H1 (cell line): ENCODE measurements at regions not wholly inside any gene's neighbourhood (a gene's known extent, or its start where the extent isn't known, plus 50 kb on each side); places are given as distances from the start of the nearest gene placed in this dataset.

ENCODE experiments used
- CTCF ChIA-PET: fragments of 300-600 bp; sonication (Branson Sonifier 250); formaldehyde crosslinking; loops from one replicate; lab custom pipeline; 2021; ENCODE audit not compliant: partially characterized antibody; lab: Charles Lee
- POLR2A ChIA-PET: fragments of 300-600 bp; sonication (Branson Sonifier 250); formaldehyde crosslinking; loops from one replicate; lab custom pipeline; 2021; ENCODE audit warnings: inconsistent platforms; ENCODE audit not compliant: partially characterized antibody; lab: Charles Lee
- DNase-seq, 2 experiments: peaks; one replicate each; pipeline versions ENCODE4 v3.0.0 to v3.0.0-alpha.2; 2010 to 2022; ENCODE audit warnings: low spot score in 2 of 2, low read depth in 1 of 2, mixed read lengths in 1 of 2
- FAIRE-seq: peaks from 2 replicates; lab custom pipeline; 2011; peaks lifted over from hg19 to GRCh38; lab: Jason Lieb, UNC
- H2AFZ ChIP-seq: 2 replicates; pipeline ENCODE4 v1.8.1; 2012; ENCODE audit warnings: low read length, inconsistent platforms
- H2AK5ac ChIP-seq: 2 replicates; pipeline ENCODE4 v1.6.1; 2013; ENCODE audit warnings: low read depth, low read length
- H2BK120ac ChIP-seq: replicated peaks from 2 replicates; pipeline ENCODE3; 2013; ENCODE audit warnings: low read depth, low read length, inconsistent platforms
- H2BK12ac ChIP-seq: 2 replicates; pipeline ENCODE4 v1.6.1; 2013; ENCODE audit warnings: low read depth, low read length
- H2BK15ac ChIP-seq: 2 replicates; pipeline ENCODE4 v1.6.1; 2013; ENCODE audit warnings: low read length
- H2BK20ac ChIP-seq: 2 replicates; pipeline ENCODE4 v1.6.1; 2013; ENCODE audit warnings: low read length
- H2BK5ac ChIP-seq: 2 replicates; pipeline ENCODE4 v1.6.1; 2013; ENCODE audit warnings: low read depth, low read length
- H3K14ac ChIP-seq: 2 replicates; pipeline ENCODE4 v1.6.1; 2013; ENCODE audit warnings: inconsistent platforms; ENCODE audit not compliant: insufficient read length
- H3K18ac ChIP-seq: 2 replicates; pipeline ENCODE4 v1.6.1; 2013; ENCODE audit warnings: low read length; ENCODE audit errors: extremely low read depth
- H3K23ac ChIP-seq: 2 replicates; pipeline ENCODE4 v1.6.1; 2013; ENCODE audit warnings: inconsistent platforms; ENCODE audit not compliant: insufficient read length
- H3K23me2 ChIP-seq: 2 replicates; pipeline ENCODE4 v1.6.1; 2013; ENCODE audit warnings: low read depth, low read length
- H3K27ac ChIP-seq: 2 replicates; pipeline ENCODE4 v1.6.1; 2011; ENCODE audit warnings: low read depth, low read length, inconsistent platforms
- H3K27me3 ChIP-seq, 4 experiments: replicated peaks in 1 of 4; 1 replicate in 1 of 4; 2 replicates in 3 of 4; pipeline versions ENCODE4 v1.6.1 to v1.8.1; 2011 to 2013; ENCODE audit warnings: low read length in 3 of 4, mild to moderate bottlenecking in 3 of 4, inconsistent platforms in 2 of 4, mixed read lengths in 2 of 4, moderate library complexity in 1 of 4; ENCODE audit not compliant: control insufficient read depth in 3 of 4, insufficient read depth in 3 of 4; ENCODE audit errors: extremely low read depth in 1 of 4
- H3K36me3 ChIP-seq, 4 experiments: 2 replicates each; pipeline versions ENCODE4 v1.6.1 to v1.8.1; 2011 to 2013; ENCODE audit warnings: mild to moderate bottlenecking in 4 of 4, low read length in 3 of 4, moderate library complexity in 2 of 4, control low read depth in 1 of 4, inconsistent platforms in 1 of 4; ENCODE audit not compliant: insufficient read depth in 4 of 4, control insufficient read depth in 2 of 4
- H3K4ac ChIP-seq: replicated peaks from 2 replicates; pipeline ENCODE3; 2013; ENCODE audit warnings: low read length, low read depth, mixed read lengths, inconsistent platforms; ENCODE audit not compliant: insufficient read length
- H3K4me1 ChIP-seq, 4 experiments: replicated peaks in 1 of 4; 1 replicate in 1 of 4; 2 replicates in 3 of 4; pipeline versions ENCODE4 v1.6.1 to v1.8.1; 2011 to 2013; ENCODE audit warnings: low read length in 3 of 4, inconsistent platforms in 2 of 4, mixed read lengths in 1 of 4; ENCODE audit not compliant: insufficient read depth in 4 of 4, control insufficient read depth in 3 of 4
- H3K4me2 ChIP-seq, 2 experiments: 2 replicates each; pipeline versions ENCODE4 v1.6.1 to v1.8.1; 2011 to 2013; ENCODE audit warnings: low read depth in 2 of 2, low read length in 2 of 2, control low read depth in 1 of 2, inconsistent platforms in 1 of 2, mild to moderate bottlenecking in 1 of 2; ENCODE audit not compliant: insufficient read depth in 1 of 2
- H3K4me3 ChIP-seq, 4 experiments: fragments of 200-600, 300-600 bp in 1 of 4; sonication (generic), shearing (Covaris generic), sonication (Bioruptor Twin) in 1 of 4; 2 replicates each; pipeline versions ENCODE4 v1.5.1 to v1.8.1; 2011 to 2016; ENCODE audit warnings: low read length in 4 of 4, low read depth in 3 of 4, control low read depth in 2 of 4, inconsistent platforms in 2 of 4, mild to moderate bottlenecking in 2 of 4, mixed read lengths in 1 of 4, moderate library complexity in 1 of 4; ENCODE audit not compliant: insufficient read depth in 2 of 4; ENCODE audit errors: extremely low read depth in 1 of 4
- H3K56ac ChIP-seq: replicated peaks from 2 replicates; pipeline ENCODE3; 2013; ENCODE audit warnings: low read depth, mild to moderate bottlenecking, mixed read lengths, low read length, inconsistent platforms; ENCODE audit not compliant: insufficient read length
- H3K79me1 ChIP-seq: 2 replicates; pipeline ENCODE4 v1.6.1; 2013; ENCODE audit warnings: low read depth, low read length, control low read depth
- H3K79me2 ChIP-seq, 2 experiments: 2 replicates each; pipeline versions ENCODE4 v1.6.1 to v1.8.1; 2012 to 2013; ENCODE audit warnings: low read length in 2 of 2, mild to moderate bottlenecking in 2 of 2, inconsistent platforms in 1 of 2; ENCODE audit not compliant: insufficient read depth in 2 of 2, control insufficient read depth in 1 of 2
- H3K9ac ChIP-seq, 4 experiments: replicated peaks in 1 of 4; 1 replicate in 1 of 4; 2 replicates in 3 of 4; pipeline versions ENCODE4 v1.6.1 to v1.8.1; 2011 to 2013; ENCODE audit warnings: low read depth in 3 of 4, low read length in 3 of 4, control low read depth in 2 of 4, mild to moderate bottlenecking in 2 of 4, moderate library complexity in 2 of 4, inconsistent platforms in 1 of 4; ENCODE audit errors: extremely low read depth in 1 of 4
- H3K9me3 ChIP-seq, 2 experiments: 2 replicates each; pipeline versions ENCODE4 v1.6.1 to v1.8.1; 2012 to 2013; ENCODE audit warnings: mild to moderate bottlenecking in 2 of 2, moderate library complexity in 2 of 2, control low read depth in 1 of 2, inconsistent platforms in 1 of 2, low read depth in 1 of 2, low read length in 1 of 2, mixed read lengths in 1 of 2; ENCODE audit not compliant: insufficient read depth in 2 of 2
- H4K20me1 ChIP-seq, 2 experiments: replicated peaks in 1 of 2; 2 replicates each; pipeline versions ENCODE3 to v1.8.1; 2011 to 2013; ENCODE audit warnings: inconsistent platforms in 2 of 2, low read length in 2 of 2, mild to moderate bottlenecking in 1 of 2; ENCODE audit not compliant: insufficient read depth in 2 of 2, control insufficient read depth in 1 of 2
- H4K5ac ChIP-seq: 2 replicates; pipeline ENCODE4 v1.6.1; 2013; ENCODE audit warnings: low read length, low read depth, mixed read lengths, inconsistent platforms; ENCODE audit not compliant: insufficient read length
- H4K8ac ChIP-seq: 2 replicates; pipeline ENCODE4 v1.8.0; 2013; ENCODE audit warnings: mild to moderate bottlenecking, moderate library complexity, low read length, inconsistent platforms; ENCODE audit not compliant: insufficient read depth; ENCODE audit errors: extremely low read depth
- H4K91ac ChIP-seq: replicated peaks from 2 replicates; pipeline ENCODE3; 2013; ENCODE audit warnings: low read length, mixed read lengths, inconsistent platforms; ENCODE audit not compliant: insufficient read length
- CBX5 ChIP-seq: fragments of 300-800, 300-1000 bp; sonication (generic); IDR thresholded peaks from 2 replicates; pipeline ENCODE4 v1.7.1; 2016; ENCODE audit warnings: antibody characterized with exemption, low read length, low read depth
- CHD1 ChIP-seq: IDR thresholded peaks from 2 replicates; pipeline ENCODE4 v1.6.1; 2012; ENCODE audit warnings: low read depth, low read length, improper control_type of control experiment
- CTBP2 ChIP-seq: IDR thresholded peaks from 2 replicates; pipeline ENCODE4 v1.7.0; 2011; ENCODE audit warnings: borderline replicate concordance, mild to moderate bottlenecking, moderate library complexity, mixed read lengths, low read length; ENCODE audit not compliant: insufficient read depth, insufficient read length
- HDAC2 ChIP-seq, 2 experiments: fragments of 300-600 bp in 1 of 2; sonication (generic) in 1 of 2; IDR thresholded peaks; 2 replicates each; pipeline ENCODE4 v1.6.1; 2011 to 2012; ENCODE audit warnings: low read depth in 2 of 2, low read length in 2 of 2, mild to moderate bottlenecking in 2 of 2, moderate library complexity in 2 of 2, borderline replicate concordance in 1 of 2, inconsistent platforms in 1 of 2
- JUND ChIP-seq: IDR thresholded peaks from 2 replicates; pipeline ENCODE4 v1.6.1; 2011; ENCODE audit warnings: mild to moderate bottlenecking, improper control_type of control experiment, low read length
- KDM1A ChIP-seq: fragments of 200-600, 300-600 bp; sonication (generic); IDR thresholded peaks from 2 replicates; pipeline ENCODE4 v1.7.1; 2016; ENCODE audit warnings: mild to moderate bottlenecking, low read length, borderline replicate concordance
- PHF8 ChIP-seq: fragments of 200-600 bp; sonication (generic); conservative IDR thresholded peaks from 2 replicates; pipeline ENCODE4 v1.7.1; 2012; ENCODE audit warnings: low read depth, mild to moderate bottlenecking, inconsistent platforms, low read length, moderate library complexity
- POLR2AphosphoS5 ChIP-seq: IDR thresholded peaks from 2 replicates; pipeline ENCODE4 v1.6.1; 2011; ENCODE audit warnings: low read depth, low read length
- RAD21 ChIP-seq, 2 experiments: IDR thresholded peaks in 1 of 2; conservative IDR thresholded peaks in 1 of 2; 2 replicates each; pipeline ENCODE4 v1.6.1; 2011; ENCODE audit warnings: low read depth in 2 of 2, low read length in 2 of 2, improper control_type of control experiment in 1 of 2, inconsistent platforms in 1 of 2, mild to moderate bottlenecking in 1 of 2, moderate library complexity in 1 of 2
- RFX5 ChIP-seq: IDR thresholded peaks from 2 replicates; pipeline ENCODE4 v1.6.1; 2011; ENCODE audit warnings: low read depth, low read length, improper control_type of control experiment, borderline replicate concordance
- SIRT6 ChIP-seq: IDR thresholded peaks from one replicate; pipeline ENCODE4 v1.7.1; 2012; ENCODE audit warnings: low read length, inconsistent platforms
- TAF1 ChIP-seq: IDR thresholded peaks from 2 replicates; pipeline ENCODE4 v1.6.1; 2011; ENCODE audit warnings: mild to moderate bottlenecking, low read depth, low read length
- WGBS, 2 experiments: shearing (Covaris generic) in 1 of 2; methylation state at CpG; one replicate each; pipeline versions ENCODE4 v1.1.6 to v1.1.7; 2013 to 2015; ENCODE audit warnings: low lambda C conversion rate in 2 of 2, mixed read lengths in 2 of 2, inconsistent platforms in 1 of 2, low coverage in 1 of 2, missing lambda C conversion rate in 1 of 2; ENCODE audit not compliant: insufficient replicate concordance in 2 of 2, insufficient coverage in 1 of 2, insufficient read length in 1 of 2; ENCODE audit errors: extremely low coverage in 1 of 2, missing lambda C conversion rate in 1 of 2; 5-methylcytosine and 5-hydroxymethylcytosine counted together
- TF ChIP-seq, protein P1 (sequence below): IDR thresholded peaks from 2 replicates; pipeline ENCODE4 v1.6.1; 2011; ENCODE audit warnings: low read depth, mild to moderate bottlenecking, low read length; ENCODE audit not compliant: insufficient read depth

DNA sequence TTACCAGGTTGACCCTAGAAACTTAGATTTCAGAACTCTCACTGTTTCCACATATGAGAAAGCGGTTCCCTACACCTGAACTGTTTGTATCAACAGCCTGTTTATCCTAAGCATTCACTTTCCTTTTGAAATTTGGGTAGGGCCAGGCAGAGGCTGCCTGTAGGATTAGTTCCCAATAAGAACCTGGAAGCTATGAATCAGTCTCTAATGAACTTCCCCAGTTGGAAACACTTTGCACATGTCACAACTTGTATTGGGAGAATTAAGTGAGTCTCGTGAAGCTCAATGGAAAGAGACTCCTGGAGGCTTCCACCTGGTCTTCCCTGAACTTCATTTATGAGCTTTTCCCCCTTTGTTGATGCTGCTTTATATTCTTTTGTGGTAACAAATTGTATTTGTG is 486.6 kb upstream of the HS6ST1 start:
- H3K23me2 ChIP-seq, result no peaks in the 10 kb centered on the region; the same call in 1 of the 2 replicates
- no peaks in the 10 kb centered on the region for H3K79me2 ChIP-seq
- POLR2A ChIA-PET, result interaction anchor here (0.6 kb wide), 1 partner anchor 181 kb away, joined by 4 read pairs; no protein-coding TSS in a partner anchor
- H3K4ac ChIP-seq, result no peak overlapping the region
- H4K8ac ChIP-seq, result no peak overlapping the region
- H2AFZ ChIP-seq, result 0 out of 2 replicates have a peak overlapping the region, but pooled peaks have one; percentile 1
- no peak overlapping the region for H3K23ac ChIP-seq
- no peak overlapping the region for H2BK120ac ChIP-seq
- no peak overlapping the region for H2BK15ac ChIP-seq
- no peak overlapping the region for H3K4me2 ChIP-seq
- H4K5ac ChIP-seq, result no peak overlapping the region
- H3K9me3 ChIP-seq, result no peaks in the 10 kb centered on the region
- H3K27me3 ChIP-seq, result no peaks in the 10 kb centered on the region
- H3K56ac ChIP-seq, result no peak overlapping the region
- 84% methylated on average over 2 of the region's 2 CpGs; no CpG with 5 or more reads in 1 of the 2 experiments for WGBS, 2 experiments
- H2BK5ac ChIP-seq, result no peak overlapping the region
- no peaks in the 10 kb centered on the region for H4K20me1 ChIP-seq
- H3K79me1 ChIP-seq, result no peaks in the 10 kb centered on the region
- no peak overlapping the region for H2BK12ac ChIP-seq
- FAIRE-seq, result no peak
- H3K4me3 ChIP-seq, result no peak overlapping the region
- H3K27ac ChIP-seq, result no peak overlapping the region
- H3K14ac ChIP-seq, result no peak overlapping the region
- H3K4me1 ChIP-seq, result peaks cover 0 to 3% (median 0%) of the 10 kb centered on the region in 4 experiments; a peak in 2 of 7 replicates
- H3K9ac ChIP-seq, result no peak overlapping the region
- no peak overlapping the region for H2BK20ac ChIP-seq
- H2AK5ac ChIP-seq, result no peak overlapping the region
- H4K91ac ChIP-seq, result no peak overlapping the region
- no peaks in the 10 kb centered on the region for H3K36me3 ChIP-seq
- CTCF ChIA-PET, result no interaction called here
- no peak for DNase-seq
- no peak overlapping the region for H3K18ac ChIP-seq
- TF ChIP-seq JUND (no peak), CBX5 (no peak), POLR2AphosphoS5 (no peak), SIRT6 (no peak), CHD1 (no peak), TAF1 (no peak), RFX5 (no peak), RAD21 (IDR thresholded peaks at IDR 0.05 in 1 of 2, conservative IDR thresholded peaks at IDR 0.05 in 1 of 2; ENCODE audit: low read depth in 2 of 2, low read length in 2 of 2) (no peak), PHF8 (no peak), HDAC2 (IDR thresholded peaks at IDR 0.05; ENCODE audit: borderline replicate concordance in 1 of 2, low read depth in 2 of 2, low read length in 2 of 2) (no peak), KDM1A (no peak), CTBP2 (no peak)
- TF ChIP-seq, protein P1, sequence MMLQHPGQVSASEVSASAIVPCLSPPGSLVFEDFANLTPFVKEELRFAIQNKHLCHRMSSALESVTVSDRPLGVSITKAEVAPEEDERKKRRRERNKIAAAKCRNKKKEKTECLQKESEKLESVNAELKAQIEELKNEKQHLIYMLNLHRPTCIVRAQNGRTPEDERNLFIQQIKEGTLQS, result no peak
